Stimulated activated CD8-positive, alpha-beta memory T cell treated with anti-CD3 and anti-CD28 coated beads, Interleukin-12 subunit alpha, Interleukin-12 subunit beta, amount 100 ng/mL, for 1 hour (primary cell): ENCODE measurements at regions not wholly inside any gene's neighbourhood (a gene's known extent, or its start where the extent isn't known, plus 50 kb on each side); places are given as distances from the start of the nearest gene placed in this dataset.
"Not testable (repeated sequence)": the region's sequence is repeated elsewhere in the genome, so short reads cannot be mapped to it uniquely, and the experiment has no call there.

Experiments used
- DNase-seq: peaks from one replicate; pipeline ENCODE4 v3.0.0-alpha.2; 2020; ENCODE audit warnings: low read depth

- DNase-seq: no peak
These were observed 278.9 kb upstream of the NR2F2 start for GRCh38 chr15:96051598-96051997.

GRCh38 chr15:96052154-96052553, 278.3 kb upstream of the NR2F2 start:
- no peak for DNase-seq

DNA sequence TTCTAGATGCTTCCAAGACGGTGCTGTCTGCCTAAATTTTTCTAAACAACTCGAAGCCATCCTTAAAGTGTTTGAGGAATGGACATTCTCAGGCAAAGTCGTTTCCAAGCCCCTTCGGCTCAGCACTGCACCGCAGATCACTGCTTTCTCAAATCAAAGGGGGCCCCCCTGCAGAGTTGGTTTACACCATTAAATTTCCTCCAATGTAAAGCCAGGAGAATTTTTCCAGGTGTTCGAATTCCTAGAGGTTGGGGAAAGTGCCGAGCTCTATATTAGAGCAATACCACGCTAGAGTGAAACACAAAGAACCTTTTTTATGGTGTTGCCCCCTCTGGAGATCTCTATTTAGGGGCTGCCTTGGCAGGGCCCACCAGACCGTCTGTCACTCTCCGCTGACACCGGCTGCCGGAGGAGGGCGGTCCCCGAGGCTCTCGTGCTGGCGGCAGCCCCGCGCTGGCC, 277.9 kb upstream of the NR2F2 start:
- no peak for DNase-seq

DNA sequence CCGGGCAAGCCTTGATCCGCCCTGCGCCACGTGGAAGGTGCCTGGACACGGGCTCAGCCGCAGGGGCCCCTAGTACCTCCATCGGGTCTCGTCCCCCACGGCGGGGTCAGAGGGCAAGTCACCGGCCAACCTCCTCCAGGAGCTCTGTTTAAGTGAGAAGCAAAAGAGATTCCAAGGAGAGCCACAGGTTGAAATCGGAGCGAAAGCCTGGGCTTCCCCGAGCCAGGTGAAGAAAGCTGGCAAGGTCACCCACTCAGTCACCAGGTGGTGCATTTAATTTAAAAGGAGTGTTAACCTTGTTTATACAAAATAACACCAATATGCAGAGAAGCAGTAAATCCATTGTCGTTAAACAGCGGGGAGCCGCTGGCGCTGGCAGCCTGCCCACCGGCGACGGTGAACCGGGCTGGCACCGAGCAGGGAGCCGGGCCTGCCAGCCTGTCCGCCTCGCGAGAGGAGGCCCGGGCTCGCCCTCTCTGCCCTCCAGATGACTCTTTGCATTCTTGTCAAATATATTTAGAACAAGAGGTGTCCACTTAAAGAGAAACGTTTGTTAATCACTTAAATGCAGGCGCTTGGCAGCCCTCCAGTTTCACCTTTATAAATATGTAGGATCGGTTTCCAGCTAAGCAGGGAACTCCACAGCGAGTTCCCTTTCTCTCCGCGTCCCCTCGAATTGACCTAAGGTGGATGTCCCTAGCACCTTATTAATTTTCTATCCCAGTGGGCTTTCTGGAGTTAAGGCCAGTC, 277.3 kb upstream of the NR2F2 start:
- no peak for DNase-seq

GRCh38 chr15:96053781-96054428, 276.6 kb upstream of the NR2F2 start:
- DNase-seq: no peak

DNA sequence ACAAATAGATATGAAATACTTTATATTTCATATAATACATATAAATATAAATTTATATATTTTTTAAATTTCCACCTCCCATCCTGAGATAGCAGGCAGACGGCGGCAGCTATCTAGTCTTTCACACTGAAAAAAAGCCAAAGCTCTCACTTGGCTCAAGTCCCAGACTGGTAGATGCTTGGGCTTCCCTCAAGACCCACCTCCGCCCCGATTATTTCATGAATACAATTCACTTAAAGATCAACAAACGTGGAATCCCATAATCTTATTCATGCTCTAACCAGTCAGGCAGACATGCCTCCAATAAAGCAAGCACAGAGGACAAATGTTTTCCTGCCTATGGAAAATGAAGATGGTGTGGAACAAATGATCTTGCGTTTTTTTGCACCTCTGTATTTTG, 275.9 kb upstream of the NR2F2 start:
- DNase-seq: no peak

GRCh38 chr15:96058103-96058851, 272.2 kb upstream of the NR2F2 start:
- DNase-seq: no peak

DNA sequence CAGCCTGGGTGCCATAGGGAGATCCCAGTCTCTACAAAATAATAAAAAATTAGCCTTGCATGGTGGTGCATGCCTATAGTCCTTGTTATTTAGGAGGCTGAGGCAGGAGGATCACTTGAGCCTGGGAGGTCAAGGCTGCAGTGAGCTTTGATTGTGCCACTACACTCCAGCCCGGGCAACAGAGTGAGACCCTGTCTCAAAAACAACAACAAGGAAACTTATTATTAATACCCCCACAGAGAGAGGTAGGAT, 271.7 kb upstream of the NR2F2 start:
- not testable (repeated sequence) for DNase-seq

GRCh38 chr15:96060591-96060990, 269.9 kb upstream of the NR2F2 start:
- DNase-seq: not testable (repeated sequence)

DNA sequence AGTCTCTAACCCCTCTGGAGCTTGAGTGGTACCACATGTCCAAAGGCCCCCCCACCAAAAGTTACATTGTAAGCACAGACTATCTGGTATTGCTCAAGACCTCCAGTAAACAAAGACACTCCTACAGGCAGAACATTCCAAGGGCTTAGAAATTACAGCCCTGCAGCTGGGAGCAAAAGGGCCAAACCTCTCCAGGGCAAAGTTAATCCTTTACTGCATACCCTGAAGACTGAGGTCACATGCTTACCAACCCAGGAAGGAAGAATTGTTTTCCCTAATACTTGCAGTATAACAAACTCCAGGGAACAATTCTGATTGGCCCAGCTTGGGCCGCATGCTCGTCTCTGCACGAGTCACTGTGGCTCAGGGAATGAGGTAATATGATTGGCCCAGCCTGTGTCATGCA, 266.1 kb upstream of the NR2F2 start:
- DNase-seq: no peak

DNA sequence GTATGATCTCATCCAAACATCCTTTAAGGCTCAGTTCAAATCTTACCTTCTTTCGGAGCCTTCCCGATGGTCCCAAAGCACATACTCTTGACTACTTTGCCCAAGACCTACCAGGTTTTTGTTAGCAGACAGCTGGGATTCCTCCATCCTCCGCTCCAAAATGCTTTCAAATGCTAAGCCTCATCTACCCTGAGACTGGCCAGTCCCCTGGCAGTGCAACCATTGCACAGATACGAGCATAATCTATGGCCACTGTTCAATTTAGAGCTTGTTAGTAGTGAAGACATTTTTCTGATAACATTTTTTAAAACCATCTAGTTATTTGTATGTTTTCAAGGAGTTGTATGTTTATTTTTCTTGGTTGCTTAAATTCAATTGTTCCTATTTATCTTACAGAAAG, 264.4 kb upstream of the NR2F2 start:
- no peak for DNase-seq

DNA sequence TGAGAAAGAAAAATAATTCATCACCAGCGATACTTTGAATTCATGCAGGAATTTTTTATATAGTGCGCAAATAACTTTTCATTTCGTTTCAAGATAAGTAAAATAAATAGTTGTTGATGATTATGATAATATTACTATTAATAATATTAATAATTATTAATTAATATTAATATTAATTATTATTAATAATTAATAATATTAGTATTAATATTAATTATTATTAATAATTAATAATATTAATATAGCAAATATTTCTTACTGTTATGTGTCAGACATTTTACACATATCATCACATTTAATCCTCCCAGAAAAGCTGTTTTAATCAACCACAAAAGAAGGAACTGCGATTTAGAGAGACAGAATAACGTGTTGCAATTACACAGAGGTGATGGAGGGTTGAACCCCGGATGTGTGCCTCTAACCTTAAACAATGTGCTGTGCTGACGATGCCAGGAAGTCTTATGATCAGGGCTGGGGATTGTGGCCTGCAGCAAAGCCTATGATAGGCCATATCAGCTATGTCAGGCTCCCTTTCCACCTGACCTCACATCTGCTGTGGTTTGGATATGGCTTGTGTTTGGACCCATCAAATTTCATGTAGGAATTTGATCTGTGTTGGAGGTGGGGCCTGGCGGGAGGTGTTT, 263.5 kb upstream of the NR2F2 start:
- DNase-seq: no peak

DNA sequence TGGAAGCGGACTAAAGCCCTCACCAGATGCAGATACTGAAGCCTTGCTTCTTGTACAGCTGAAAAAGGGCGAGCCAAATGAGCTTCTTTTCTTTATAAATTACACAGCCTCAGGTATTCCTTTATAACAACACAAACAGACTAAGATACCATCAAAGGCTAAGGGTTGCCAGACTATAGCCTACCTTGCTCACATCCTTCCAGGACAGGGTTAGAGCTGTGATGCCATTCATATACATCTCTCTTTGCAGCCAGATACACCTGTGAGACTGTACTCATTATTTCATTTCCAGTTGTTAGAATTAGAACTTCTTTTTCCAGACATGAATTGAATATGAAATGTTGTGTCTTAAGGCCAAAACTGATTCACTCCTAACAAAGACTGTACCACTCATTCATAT, 262.8 kb upstream of the NR2F2 start:
- no peak for DNase-seq

DNA sequence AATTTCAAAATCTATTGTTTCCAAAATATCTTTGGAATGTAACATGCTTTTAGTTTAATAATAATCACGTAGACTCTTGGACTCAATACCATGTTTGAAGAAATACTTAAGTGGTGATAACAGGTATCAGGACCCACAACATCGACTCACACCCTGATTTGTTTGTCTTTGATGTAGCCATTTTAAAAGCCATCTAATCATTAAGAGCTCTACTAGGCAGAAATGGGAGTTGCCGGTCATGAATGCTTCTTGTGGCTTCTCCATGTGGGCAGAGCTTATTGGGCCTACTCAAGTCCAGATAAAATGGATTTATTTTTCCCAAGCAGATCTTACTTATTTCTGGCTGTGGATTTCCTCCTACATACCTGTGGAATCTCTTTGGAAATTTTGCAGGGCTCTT, 261.6 kb upstream of the NR2F2 start:
- DNase-seq: no peak

GRCh38 chr15:96070636-96071035, 259.9 kb upstream of the NR2F2 start:
- DNase-seq: no peak

DNA sequence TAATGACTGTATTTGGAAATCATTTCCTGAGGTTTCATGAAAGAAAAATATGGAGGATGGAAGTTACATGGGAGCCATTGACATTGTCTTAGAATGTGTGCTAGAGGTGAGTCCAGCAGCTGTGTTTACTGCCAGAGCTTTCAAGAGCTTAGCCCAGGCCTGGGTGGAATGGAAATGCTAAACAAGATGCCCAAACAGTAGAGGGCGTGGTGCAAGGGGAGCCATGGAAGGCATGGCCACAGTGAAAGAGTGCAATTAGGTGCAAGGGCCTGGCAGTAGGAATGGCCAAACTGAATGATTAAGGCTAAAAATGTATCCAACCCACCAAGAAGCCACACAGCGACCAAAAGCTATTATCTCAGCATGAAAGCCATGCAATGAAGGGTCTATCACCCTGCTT, 257.7 kb upstream of the NR2F2 start:
- no peak for DNase-seq

DNA sequence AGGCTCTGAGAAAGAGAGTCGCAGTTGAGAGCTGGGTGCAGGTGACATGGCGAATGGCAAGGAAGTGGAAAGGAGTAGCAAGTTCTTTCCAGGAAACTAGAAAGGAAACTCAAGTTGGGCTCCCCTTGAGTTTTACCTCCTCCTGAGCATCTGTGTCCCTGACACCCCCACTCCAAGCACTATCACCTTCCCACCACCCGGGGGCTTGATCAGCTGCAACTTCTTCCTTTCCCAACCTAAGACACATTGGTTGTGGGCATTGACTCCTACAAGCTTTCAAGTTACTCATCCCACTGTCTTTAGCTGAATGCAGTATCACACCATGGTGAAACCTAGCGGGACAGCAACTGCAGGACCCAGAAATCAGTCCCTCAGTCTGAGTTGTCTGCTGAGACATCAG, 256.6 kb upstream of the NR2F2 start:
- DNase-seq: no peak

- no peak for DNase-seq
These were observed 254.6 kb upstream of the NR2F2 start for GRCh38 chr15:96075895-96076294.

- DNase-seq: no peak
These were observed 254.2 kb upstream of the NR2F2 start for GRCh38 chr15:96076350-96076749.

- no peak for DNase-seq
These were observed 251.5 kb upstream of the NR2F2 start for GRCh38 chr15:96079041-96079440.

DNA sequence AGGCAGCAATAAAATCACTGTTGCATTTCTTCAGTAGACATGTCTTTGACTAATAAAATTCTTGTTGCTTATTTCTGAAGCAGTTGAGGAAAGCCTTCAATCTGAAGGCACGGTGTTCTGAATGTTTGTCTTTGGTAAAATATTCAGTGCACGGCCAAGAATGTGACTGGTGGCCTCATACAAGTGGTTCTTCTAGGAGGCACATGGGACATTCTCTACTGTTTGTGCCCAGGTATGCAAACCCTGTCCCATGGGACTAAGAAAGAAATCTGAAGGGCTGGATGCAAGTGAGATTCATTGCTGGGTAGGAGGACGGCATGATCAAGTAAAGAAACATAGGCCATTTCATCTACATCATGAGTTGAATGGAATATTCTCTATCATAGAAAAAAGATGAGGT, 250.6 kb upstream of the NR2F2 start:
- DNase-seq: no peak

DNA sequence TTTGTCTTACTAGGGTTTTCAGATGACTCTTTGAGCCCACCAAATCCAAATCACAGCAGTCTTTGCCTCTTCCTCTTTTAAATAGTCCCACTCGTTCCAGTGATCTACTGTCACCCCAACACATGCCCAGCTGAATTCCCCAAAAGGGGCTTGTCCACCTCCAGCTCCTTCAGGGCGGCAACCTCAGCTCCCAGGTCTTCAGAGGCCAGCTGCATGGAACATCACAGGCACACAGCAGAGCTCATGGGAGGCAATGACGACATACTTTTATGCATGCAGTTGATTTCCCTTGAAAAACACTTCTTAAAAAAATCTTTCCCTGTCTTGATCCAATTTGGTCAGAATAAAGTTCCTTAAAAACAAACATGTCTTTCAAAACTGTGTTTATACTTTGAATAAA, 244.3 kb upstream of the NR2F2 start:
- no peak for DNase-seq
